ENCODE measurements at regions not wholly inside any gene's neighbourhood (a gene's known extent, or its start where the extent isn't known, plus 50 kb on each side); places are given as distances from the start of the nearest gene placed in this dataset.

- Histone ChIP-seq H3K27me3 (replicated peaks; ENCODE audit: insufficient read depth) (no peaks in the 10 kb centered on the region), H3K36me3 (no peaks in the 10 kb centered on the region), H3K4me3 (no peak overlapping the region), H3K27ac (no peak overlapping the region), H3K4me1 (replicated peaks) (no peaks in the 10 kb centered on the region), H3K9me3 (no peaks in the 10 kb centered on the region)
- intact Hi-C loops (cut with DNase I): no loop called here
- WGBS: 8% methylated on average over 1 of the region's 1 CpG
- DNase-seq (ENCODE audit: low spot score): no peak
- TF ChIP-seq POLR2A (IDR thresholded peaks at IDR 0.05) (no peak), POLR2AphosphoS5 (IDR thresholded peaks at IDR 0.05) (no peak), CTCF (IDR thresholded peaks at IDR 0.05) (no peak)
Measured at GRCh38 chr4:166413356-166413755, 540.3 kb downstream of the TLL1 start.

DNA sequence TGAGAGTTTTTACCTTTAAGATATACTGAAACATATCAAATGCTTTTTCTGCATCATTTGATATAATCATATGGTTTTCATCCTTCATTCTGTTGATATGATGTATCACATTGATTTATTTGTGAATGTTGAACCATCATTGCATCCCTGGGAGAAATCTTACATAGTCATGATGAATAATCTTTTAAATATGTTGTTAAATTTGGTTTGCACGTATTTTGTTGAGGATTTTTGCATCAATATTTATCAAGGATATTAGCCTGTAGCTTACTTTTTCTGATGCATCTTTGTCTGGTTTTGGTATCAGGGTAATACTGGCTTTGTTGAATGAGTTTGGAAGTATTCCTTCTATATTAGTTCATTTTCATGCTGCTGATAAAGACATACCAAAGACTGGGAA, 541.4 kb downstream of the TLL1 start:
- no peaks in the 10 kb centered on the region for H3K9me3 ChIP-seq
- H3K27ac ChIP-seq: no peak overlapping the region
- H3K4me1 ChIP-seq (replicated peaks): no peaks in the 10 kb centered on the region
- 79% methylated on average over 1 of the region's 1 CpG for WGBS
- H3K4me3 ChIP-seq: no peak overlapping the region
- TF ChIP-seq POLR2A (IDR thresholded peaks at IDR 0.05): no peak
- TF ChIP-seq POLR2AphosphoS5 (IDR thresholded peaks at IDR 0.05): no peak
- TF ChIP-seq CTCF (IDR thresholded peaks at IDR 0.05): no peak
- intact Hi-C loops (cut with DNase I): no loop called here
- no peak for DNase-seq (ENCODE audit: low spot score)
- H3K27me3 ChIP-seq (replicated peaks; ENCODE audit: insufficient read depth): no peaks in the 10 kb centered on the region
- no peaks in the 10 kb centered on the region for H3K36me3 ChIP-seq

- intact Hi-C loops (cut with DNase I): no loop called here
- WGBS: 86% methylated on average over 4 of the region's 4 CpGs
Measured at GRCh38 chr4:166415749-166416148, 542.7 kb downstream of the TLL1 start.

DNA sequence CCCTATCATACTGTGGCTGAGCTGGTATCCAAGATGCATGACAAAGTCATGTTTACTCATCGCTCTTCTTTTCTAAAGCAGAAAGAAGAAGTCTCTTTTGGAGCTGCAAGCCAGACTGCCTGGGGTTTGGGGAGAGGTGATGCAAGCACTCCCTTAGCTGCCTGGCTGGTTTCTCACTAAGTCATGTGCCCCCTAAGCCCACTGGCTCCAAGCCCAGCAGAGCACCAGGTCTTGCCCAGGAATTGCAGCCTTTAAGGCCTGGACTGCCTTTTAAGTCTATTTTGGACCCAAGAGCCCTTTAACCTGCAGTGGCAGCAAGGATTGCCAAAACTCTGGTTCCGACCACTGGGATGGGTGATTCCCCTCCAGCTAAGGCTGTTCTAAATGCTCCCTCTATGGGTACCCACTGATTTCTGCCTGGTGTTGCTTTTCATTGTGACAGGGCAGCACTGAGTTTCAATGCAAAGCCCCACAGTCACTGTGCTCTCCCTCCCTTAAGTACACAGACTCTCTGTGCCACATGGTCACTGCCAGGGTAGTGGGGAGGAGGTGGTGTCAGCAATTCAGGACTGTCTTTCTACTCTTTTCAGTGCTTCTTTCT, 548.6 kb downstream of the TLL1 start:
- Histone ChIP-seq H3K36me3 (no peaks in the 10 kb centered on the region), H3K4me3 (no peak overlapping the region), H3K9me3 (no peaks in the 10 kb centered on the region), H3K27me3 (replicated peaks; ENCODE audit: insufficient read depth) (no peaks in the 10 kb centered on the region), H3K27ac (no peak overlapping the region), H3K4me1 (replicated peaks) (no peaks in the 10 kb centered on the region)
- DNase-seq (ENCODE audit: low spot score): no peak
- intact Hi-C loops (cut with DNase I): no loop called here
- 92% methylated on average over 2 of the region's 2 CpGs for WGBS
- TF ChIP-seq CTCF (IDR thresholded peaks at IDR 0.05) (no peak), POLR2AphosphoS5 (IDR thresholded peaks at IDR 0.05) (no peak), POLR2A (IDR thresholded peaks at IDR 0.05) (no peak)

More at GRCh38 chr4:166415749-166416148, 542.7 kb downstream of the TLL1 start:
- TF ChIP-seq CTCF (IDR thresholded peaks at IDR 0.05) (no peak), POLR2AphosphoS5 (IDR thresholded peaks at IDR 0.05) (no peak), POLR2A (IDR thresholded peaks at IDR 0.05) (no peak)
- Histone ChIP-seq H3K4me1 (replicated peaks) (no peaks in the 10 kb centered on the region), H3K36me3 (no peaks in the 10 kb centered on the region), H3K27ac (no peak overlapping the region), H3K9me3 (no peaks in the 10 kb centered on the region), H3K4me3 (no peak overlapping the region), H3K27me3 (replicated peaks; ENCODE audit: insufficient read depth) (no peaks in the 10 kb centered on the region)
- no peak for DNase-seq (ENCODE audit: low spot score)

- WGBS: 94% methylated on average over 1 of the region's 1 CpG
- intact Hi-C loops (cut with DNase I): no loop called here
- H3K27ac ChIP-seq: no peak overlapping the region
- TF ChIP-seq POLR2A (IDR thresholded peaks at IDR 0.05) (no peak), CTCF (IDR thresholded peaks at IDR 0.05) (no peak), POLR2AphosphoS5 (IDR thresholded peaks at IDR 0.05) (no peak)
- no peaks in the 10 kb centered on the region for H3K36me3 ChIP-seq
- no peak overlapping the region for H3K4me3 ChIP-seq
- no peak for DNase-seq (ENCODE audit: low spot score)
- no peaks in the 10 kb centered on the region for H3K9me3 ChIP-seq
- no peaks in the 10 kb centered on the region for H3K27me3 ChIP-seq (replicated peaks; ENCODE audit: insufficient read depth)
- no peaks in the 10 kb centered on the region for H3K4me1 ChIP-seq (replicated peaks)
Measured at GRCh38 chr4:166422475-166422874, 549.4 kb downstream of the TLL1 start.

Data from prostate gland (tissue), 2 donors.